NCI-H1694 (cell line): ENCODE measurements at regions not wholly inside any gene's neighbourhood (a gene's known extent, or its start where the extent isn't known, plus 50 kb on each side); places are given as distances from the start of the nearest gene placed in this dataset.

ENCODE experiments used
- DNase-seq: peaks from one replicate; lab custom pipeline; 2025; lab: John Stamatoyannopoulos, UW

- DNase-seq, result no peak
Measured at GRCh38 chr17:14481664-14482063, 180.8 kb downstream of the HS3ST3B1 start.

- no peak for DNase-seq
Measured at GRCh38 chr17:14474591-14474990, 173.7 kb downstream of the HS3ST3B1 start.

- DNase-seq, result no peak
Measured at GRCh38 chr17:14471052-14471451, 170.2 kb downstream of the HS3ST3B1 start.

- no peak for DNase-seq
Measured at GRCh38 chr17:14470417-14470816, 169.5 kb downstream of the HS3ST3B1 start.

- no peak for DNase-seq
Measured at GRCh38 chr17:14469971-14470370, 169.1 kb downstream of the HS3ST3B1 start.

GRCh38 chr17:14468858-14469257 lies 168.0 kb downstream of the HS3ST3B1 start:
- DNase-seq, result no peak

GRCh38 chr17:14461227-14461548 lies 160.3 kb downstream of the HS3ST3B1 start:
- no peak for DNase-seq

- DNase-seq, result no peak
Measured at GRCh38 chr17:14460516-14461226, 159.8 kb downstream of the HS3ST3B1 start.

GRCh38 chr17:14459955-14460354 lies 159.1 kb downstream of the HS3ST3B1 start:
- no peak for DNase-seq

- no peak for DNase-seq
Measured at GRCh38 chr17:14458724-14459123, 157.8 kb downstream of the HS3ST3B1 start.

GRCh38 chr17:14454746-14455145 lies 153.9 kb downstream of the HS3ST3B1 start:
- no peak for DNase-seq

GRCh38 chr17:14452856-14453255 lies 152.0 kb downstream of the HS3ST3B1 start:
- DNase-seq, result no peak

- no peak for DNase-seq
Measured at GRCh38 chr17:14451729-14452191, 150.9 kb downstream of the HS3ST3B1 start.

- no peak for DNase-seq
Measured at GRCh38 chr17:14448818-14449217, 147.9 kb downstream of the HS3ST3B1 start.

GRCh38 chr17:14446825-14447224 lies 145.9 kb downstream of the HS3ST3B1 start:
- no peak for DNase-seq

GRCh38 chr17:14444915-14445314 lies 144.0 kb downstream of the HS3ST3B1 start:
- DNase-seq, result no peak

- no peak for DNase-seq
Measured at GRCh38 chr17:14442798-14443528, 142.1 kb downstream of the HS3ST3B1 start.

- DNase-seq, result no peak
Measured at GRCh38 chr17:14437176-14437575, 136.3 kb downstream of the HS3ST3B1 start.

- DNase-seq, result no peak
Measured at GRCh38 chr17:14436266-14436665, 135.4 kb downstream of the HS3ST3B1 start.

GRCh38 chr17:14434506-14434905 lies 133.6 kb downstream of the HS3ST3B1 start:
- no peak for DNase-seq

GRCh38 chr17:14432079-14432478 lies 131.2 kb downstream of the HS3ST3B1 start:
- DNase-seq, result no peak

GRCh38 chr17:14429084-14429483 lies 128.2 kb downstream of the HS3ST3B1 start:
- DNase-seq, result no peak

- DNase-seq, result no peak
Measured at GRCh38 chr17:14428648-14429029, 127.8 kb downstream of the HS3ST3B1 start.
